GM19351 (cell line): ENCODE measurements at regions not wholly inside any gene's neighbourhood (a gene's known extent, or its start where the extent isn't known, plus 50 kb on each side); places are given as distances from the start of the nearest gene placed in this dataset.

ENCODE experiments used
- ATAC-seq: cut with Tn5 transposase; IDR thresholded peaks from one replicate; pipeline ENCODE4 v1.9.1; 2021; ENCODE audit warnings: mild to moderate bottlenecking, moderate library complexity; ENCODE audit not compliant: unreplicated experiment

GRCh38 chr5:9863486-9863885 lies 233.3 kb upstream of the TAS2R1 start:
- ATAC-seq: no peak

- no peak for ATAC-seq
These were observed 231.6 kb upstream of the TAS2R1 start for GRCh38 chr5:9861666-9862256.

DNA sequence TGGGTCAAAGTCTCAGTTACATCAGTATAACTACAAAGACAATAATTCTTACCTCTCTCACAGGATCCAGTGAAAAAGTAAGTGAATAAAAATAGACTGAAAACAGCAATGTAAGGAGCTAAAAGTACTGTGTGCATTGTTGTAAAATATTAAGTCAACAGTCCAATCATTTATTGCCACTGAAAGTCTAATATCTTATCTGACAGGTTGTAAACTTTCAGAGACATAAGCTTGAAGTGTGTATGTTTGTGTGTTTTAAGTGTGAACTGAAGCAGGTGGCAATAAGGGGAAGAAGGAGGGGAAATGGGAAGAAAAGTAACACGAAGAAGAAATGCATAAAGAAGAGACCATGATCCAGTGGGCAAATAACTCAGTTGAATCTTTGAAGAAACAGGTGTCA lies 229.7 kb upstream of the TAS2R1 start:
- ATAC-seq: no peak

- ATAC-seq: no peak
These were observed 227.9 kb upstream of the TAS2R1 start for GRCh38 chr5:9858043-9858442.

DNA sequence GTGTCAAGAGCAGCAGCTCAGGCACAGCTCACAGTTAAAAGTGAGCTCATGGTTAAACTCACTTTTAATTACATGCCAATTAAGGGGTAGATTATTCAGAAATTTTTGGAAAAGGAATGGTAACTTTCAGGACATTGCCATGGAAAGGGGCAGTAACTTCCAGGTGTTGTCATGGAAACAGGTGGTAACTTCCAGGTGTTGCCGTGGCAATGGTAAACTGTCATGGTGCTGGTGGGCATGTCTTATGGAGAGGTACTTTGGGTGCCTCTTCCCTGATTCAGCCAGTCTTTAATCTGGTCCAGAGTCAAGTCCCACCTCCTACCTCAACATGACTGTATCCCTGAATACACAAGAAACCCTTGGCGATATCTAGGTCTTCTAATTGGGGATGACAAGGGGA lies 223.2 kb upstream of the TAS2R1 start:
- ATAC-seq: no peak

GRCh38 chr5:9852671-9853070 lies 222.5 kb upstream of the TAS2R1 start:
- ATAC-seq: no peak

GRCh38 chr5:9851458-9851857 lies 221.3 kb upstream of the TAS2R1 start:
- no peak for ATAC-seq

DNA sequence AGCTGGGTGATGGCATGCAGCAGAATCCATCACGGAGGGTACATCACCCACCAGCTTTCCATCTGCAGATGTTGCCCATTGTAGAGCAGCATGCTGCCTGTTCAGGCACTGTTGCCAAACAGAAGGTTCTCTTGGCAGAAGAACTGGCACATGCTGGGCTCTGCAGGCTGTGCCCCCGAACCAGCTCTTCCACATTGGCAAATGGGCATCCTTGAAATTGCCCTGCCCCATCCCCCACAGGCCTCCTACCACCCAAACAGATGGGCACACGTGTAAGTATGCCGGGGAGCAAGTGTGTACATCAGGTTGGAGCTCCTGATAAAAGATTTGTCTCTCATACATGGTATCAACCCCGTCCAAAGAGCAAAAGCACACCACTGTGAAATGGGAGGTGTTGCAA lies 220.3 kb upstream of the TAS2R1 start:
- ATAC-seq: no peak

- ATAC-seq: no peak
These were observed 217.5 kb upstream of the TAS2R1 start for GRCh38 chr5:9847631-9848030.

GRCh38 chr5:9845185-9845584 lies 215.0 kb upstream of the TAS2R1 start:
- no peak for ATAC-seq

DNA sequence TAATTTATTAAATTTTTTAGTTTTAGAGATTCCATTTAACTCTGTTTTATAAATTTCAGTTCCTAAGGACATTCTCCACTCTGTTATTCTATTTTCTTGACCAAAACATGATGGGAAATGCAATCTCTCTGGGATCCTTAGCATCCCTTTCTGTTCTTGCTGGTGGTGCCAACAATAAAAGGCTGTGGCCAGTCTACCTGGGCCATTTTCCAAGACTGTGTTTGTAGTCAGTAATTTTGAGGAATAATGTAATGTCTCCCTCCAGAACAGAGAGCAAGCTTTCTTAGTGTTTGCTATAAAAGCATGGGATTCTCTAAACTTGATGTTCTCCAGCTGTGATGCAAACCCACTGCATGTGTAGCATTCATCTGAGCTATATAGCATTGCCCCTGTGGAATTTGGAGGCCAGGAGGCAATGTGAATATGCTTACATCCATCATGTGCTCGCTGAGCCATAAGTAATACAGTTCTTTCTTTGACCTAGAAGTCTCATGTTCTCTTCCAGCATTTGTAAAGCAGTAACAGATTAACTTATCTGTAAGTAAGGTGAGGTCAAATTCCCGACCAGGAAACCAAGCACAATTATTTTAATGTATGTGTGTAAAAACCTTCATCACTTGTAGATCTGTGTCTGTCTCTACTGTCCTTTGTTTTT lies 211.5 kb upstream of the TAS2R1 start:
- ATAC-seq: no peak

DNA sequence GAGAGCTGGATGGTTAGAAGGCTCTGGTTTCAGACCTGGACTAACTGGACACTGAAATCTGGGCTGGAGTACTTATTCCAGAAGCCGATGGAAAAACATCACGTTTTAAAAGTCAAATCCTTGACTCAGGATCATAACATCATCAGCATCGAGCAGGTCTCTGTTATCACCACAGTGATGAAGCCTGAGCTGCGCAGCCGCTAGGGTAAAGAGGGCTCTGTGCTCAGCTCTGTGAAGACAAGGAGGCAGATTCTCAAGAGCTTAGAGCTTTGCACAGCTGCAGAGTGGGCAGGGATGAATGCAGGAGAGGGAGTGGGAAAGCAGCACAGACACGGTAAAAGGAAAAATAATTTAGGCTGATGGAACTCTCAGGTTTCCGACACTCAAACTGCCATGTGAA lies 208.8 kb upstream of the TAS2R1 start:
- no peak for ATAC-seq

GRCh38 chr5:9834871-9835770 lies 205.0 kb upstream of the TAS2R1 start:
- no peak for ATAC-seq

DNA sequence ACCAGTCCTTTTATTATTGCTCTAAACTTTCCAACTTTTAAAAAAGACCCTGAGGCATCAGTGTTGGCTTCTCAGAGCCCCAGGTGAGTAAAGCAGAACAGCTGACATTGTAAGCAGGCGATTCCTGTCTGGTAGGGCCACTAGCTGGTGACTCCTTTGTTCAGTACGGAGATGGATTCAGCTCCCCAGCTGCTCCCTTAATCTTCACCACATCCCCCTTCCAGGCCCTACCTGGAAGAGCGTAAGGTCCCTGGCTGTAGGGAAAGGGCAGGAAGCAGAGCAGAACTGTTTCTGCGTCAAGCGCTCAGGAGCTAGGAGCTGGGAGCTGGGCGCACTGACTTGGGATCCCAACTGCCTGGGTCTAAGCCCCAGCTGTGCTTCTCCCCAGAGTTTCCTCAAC lies 203.7 kb upstream of the TAS2R1 start:
- no peak for ATAC-seq

GRCh38 chr5:9832921-9833320 lies 202.8 kb upstream of the TAS2R1 start:
- no peak for ATAC-seq

- no peak for ATAC-seq
These were observed 201.7 kb upstream of the TAS2R1 start for GRCh38 chr5:9831823-9832222.

- no peak for ATAC-seq
These were observed 200.0 kb upstream of the TAS2R1 start for GRCh38 chr5:9830184-9830583.

DNA sequence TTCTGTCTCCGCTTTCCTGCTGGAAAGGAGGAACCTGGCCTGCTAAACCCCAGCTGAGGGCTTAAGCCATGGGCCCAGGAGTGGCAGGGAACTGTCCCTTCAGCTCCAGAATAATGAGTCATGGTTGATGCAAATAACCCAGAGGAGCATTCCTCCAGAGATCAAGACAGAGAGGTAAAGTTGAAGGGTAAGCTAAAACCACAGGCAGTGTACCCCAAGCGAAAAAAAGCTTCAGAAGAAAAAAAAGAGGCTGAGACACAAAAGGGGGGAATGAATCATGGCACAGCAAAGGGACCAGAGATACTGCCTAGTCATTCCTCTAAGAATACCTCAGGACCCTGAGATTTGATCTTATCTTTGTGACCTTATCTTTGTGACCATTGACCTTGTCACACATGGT lies 199.5 kb upstream of the TAS2R1 start:
- no peak for ATAC-seq

DNA sequence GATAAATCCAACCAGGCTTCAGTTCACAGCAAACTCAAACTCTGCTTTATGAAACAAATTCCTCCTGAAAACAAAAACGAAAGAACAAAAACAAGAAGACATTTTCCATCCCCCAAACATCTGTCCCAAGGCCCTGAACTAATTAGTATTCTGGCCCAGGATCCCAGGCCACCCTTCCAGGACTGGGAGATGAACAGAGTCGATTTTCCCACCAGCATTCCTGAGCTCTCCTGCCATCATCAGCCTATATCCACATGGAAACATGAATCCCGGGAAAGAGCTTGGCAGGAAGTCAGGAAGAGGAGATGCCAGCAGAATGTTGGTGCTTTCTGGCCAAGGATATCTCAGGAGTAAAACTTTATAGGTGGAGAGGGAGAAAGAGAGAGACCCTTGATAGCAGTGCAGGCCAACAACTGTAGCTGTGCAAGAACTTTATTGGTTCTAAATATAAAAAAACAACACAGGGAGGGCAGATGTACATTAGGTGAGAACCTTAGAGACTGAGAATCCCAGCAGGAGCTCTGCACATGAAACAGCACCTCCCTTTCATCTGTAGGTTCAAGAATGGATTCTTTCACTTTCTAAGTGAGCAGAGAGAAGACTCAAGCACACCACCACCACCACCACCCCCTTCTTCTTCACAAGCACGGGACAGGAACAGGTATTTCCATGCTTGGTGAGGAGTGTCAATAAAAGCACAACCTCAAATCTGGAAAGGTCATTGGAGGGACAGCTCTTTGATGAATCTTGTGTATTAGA lies 190.7 kb upstream of the TAS2R1 start:
- no peak for ATAC-seq

DNA sequence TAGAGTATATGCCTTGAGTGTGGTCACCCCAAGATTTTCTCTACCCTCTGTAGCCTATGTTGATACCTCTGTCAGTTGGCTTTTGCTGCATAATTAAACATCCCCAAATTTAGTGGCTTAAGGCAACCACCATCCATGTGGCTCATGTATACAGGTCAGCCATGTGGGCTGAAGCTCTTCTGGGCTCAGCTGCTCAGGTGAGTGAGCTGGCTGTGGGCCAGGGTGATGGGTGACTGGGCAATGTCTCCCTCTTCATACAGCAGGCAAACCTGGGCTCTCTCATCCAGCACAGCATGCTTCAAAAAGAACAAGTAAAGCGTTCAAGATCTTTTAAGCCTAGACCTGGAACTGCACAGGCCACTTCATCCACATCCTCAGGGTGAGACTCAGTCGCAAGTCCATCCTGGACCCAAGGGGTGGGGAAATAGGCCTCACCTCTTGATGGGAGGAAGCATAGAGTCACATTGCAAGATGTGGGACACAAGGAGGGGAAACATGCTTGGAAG lies 188.2 kb upstream of the TAS2R1 start:
- ATAC-seq: no peak

GRCh38 chr5:9817819-9818218 lies 187.7 kb upstream of the TAS2R1 start:
- no peak for ATAC-seq
